ENCODE measurements at regions not wholly inside any gene's neighbourhood (a gene's known extent, or its start where the extent isn't known, plus 50 kb on each side); places are given as distances from the start of the nearest gene placed in this dataset.

- TF ChIP-seq CTCF (IDR thresholded peaks at IDR 0.05), result no peak
- no peak for TF ChIP-seq POLR2A (IDR thresholded peaks at IDR 0.05)
Measured at GRCh38 chr2:11051280-11051679, 104.0 kb upstream of the SLC66A3 start.

All from uterus (tissue), 2 donors.